Right atrium auricular region (tissue), 2 donors: ENCODE measurements at regions not wholly inside any gene's neighbourhood (a gene's known extent, or its start where the extent isn't known, plus 50 kb on each side); places are given as distances from the start of the nearest gene placed in this dataset.

Experiments
- DNase-seq: peaks from one replicate; pipeline ENCODE4 v3.0.0-alpha.2; 2019; ENCODE audit warnings: low spot score
- H3K27ac ChIP-seq, 2 donors: fragments of 200-600 bp; sonication (generic); 1 replicate in 1 of 2; 2 replicates in 1 of 2; pipeline ENCODE4 v1.5.1; 2016 to 2019
- H3K27me3 ChIP-seq, 2 donors: fragments of 200-600 bp; sonication (generic); one replicate each; pipeline versions ENCODE4 v1.5.1 to v1.6.0; 2017 to 2019
- H3K36me3 ChIP-seq: fragments of 200-600 bp; sonication (generic); one replicate; pipeline ENCODE4 v1.5.1; 2016
- H3K4me1 ChIP-seq, 2 donors: fragments of 200-600 bp; sonication (generic); one replicate each; pipeline versions ENCODE4 v1.5.1 to v1.6.0; 2017 to 2019
- H3K4me3 ChIP-seq, 2 donors: fragments of 200-600 bp; sonication (generic); 1 replicate in 1 of 2; 2 replicates in 1 of 2; pipeline ENCODE4 v1.5.1; 2017 to 2019; ENCODE audit warnings: mild to moderate bottlenecking in 1 of 2, moderate library complexity in 1 of 2
- H3K9me3 ChIP-seq, 2 donors: fragments of 200-600 bp; sonication (generic); one replicate each; pipeline ENCODE4 v1.5.1; 2019
- CTCF ChIP-seq, 2 donors: fragments of 200-600 bp; sonication (generic); IDR thresholded peaks; one replicate each; pipeline ENCODE4 v1.5.1; 2019; ENCODE audit warnings: antibody characterized with exemption in 2 of 2

DNA sequence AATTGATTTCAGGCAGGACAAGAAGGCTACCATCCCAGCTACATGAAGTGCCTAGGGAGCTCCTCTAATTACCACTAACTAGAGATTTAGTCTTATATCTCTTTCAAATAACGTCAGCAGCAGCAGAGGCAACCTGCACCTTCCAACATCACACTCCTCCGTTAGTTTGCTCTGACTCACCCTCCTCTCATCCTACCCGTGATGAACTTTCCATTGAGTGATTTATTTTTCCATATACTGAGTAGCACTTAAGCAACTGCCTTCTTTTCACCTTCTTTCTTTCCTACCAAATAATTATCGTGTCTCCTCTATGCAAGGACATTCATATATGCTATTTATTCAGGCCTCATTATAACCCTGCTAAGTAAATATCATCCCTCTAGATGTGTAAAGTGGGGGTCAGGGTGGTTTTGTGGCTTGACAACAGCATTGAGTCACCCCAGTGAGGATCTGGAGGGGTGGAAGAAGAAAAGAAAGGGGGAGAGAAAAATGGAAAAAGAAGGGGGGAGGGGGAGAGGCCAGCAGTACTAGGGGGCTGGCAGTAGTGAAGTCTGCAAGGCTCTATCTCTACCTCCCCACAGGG, 64.6 kb upstream of the CAST start:
- Histone ChIP-seq H3K4me1 (no peaks in the 10 kb centered on the region), H3K36me3 (no peaks in the 10 kb centered on the region), H3K27me3 (no peaks in the 10 kb centered on the region), H3K27ac (no peak overlapping the region), H3K4me3 (no peak overlapping the region), H3K9me3 (no peaks in the 10 kb centered on the region)
- no peak for DNase-seq
- no peak for TF ChIP-seq CTCF (IDR thresholded peaks at IDR 0.05)

GRCh38 chr5:96601200-96601599, 61.0 kb upstream of the CAST start:
- DNase-seq: no peak
- H3K4me3 ChIP-seq: no peak overlapping the region
- H3K9me3 ChIP-seq: no peaks in the 10 kb centered on the region
- no peaks in the 10 kb centered on the region for H3K27me3 ChIP-seq
- no peaks in the 10 kb centered on the region for H3K36me3 ChIP-seq
- TF ChIP-seq CTCF (IDR thresholded peaks at IDR 0.05): no peak
- H3K27ac ChIP-seq: no peak overlapping the region
- H3K4me1 ChIP-seq: no peaks in the 10 kb centered on the region

GRCh38 chr5:96601715-96602244, 60.4 kb upstream of the CAST start:
- Histone ChIP-seq H3K9me3 (no peaks in the 10 kb centered on the region), H3K4me3 (no peak overlapping the region), H3K36me3 (no peaks in the 10 kb centered on the region), H3K27me3 (no peaks in the 10 kb centered on the region), H3K27ac (no peak overlapping the region), H3K4me1 (no peaks in the 10 kb centered on the region)
- TF ChIP-seq CTCF (IDR thresholded peaks at IDR 0.05): peak; percentile 58 to 93
- DNase-seq: no peak

DNA sequence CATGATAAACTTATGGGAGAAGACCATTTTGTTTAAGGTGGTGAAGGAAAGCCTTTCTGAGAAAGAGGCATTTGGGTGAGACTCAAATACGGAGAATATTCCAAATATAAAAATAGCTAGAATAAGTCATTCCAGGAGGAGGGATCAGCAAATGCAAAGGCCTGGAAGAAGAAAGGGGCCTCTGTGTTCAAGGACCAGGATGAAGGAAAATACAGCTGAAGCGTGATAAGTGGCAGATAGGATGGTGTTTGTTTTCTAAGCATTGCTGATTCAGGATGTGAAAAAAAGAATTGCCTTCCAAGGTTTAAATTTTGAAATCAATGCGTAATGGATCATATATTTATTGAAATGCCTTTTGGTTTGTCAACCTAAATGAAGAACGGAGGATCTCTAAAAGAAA, 59.4 kb upstream of the CAST start:
- Histone ChIP-seq H3K27me3 (no peaks in the 10 kb centered on the region), H3K27ac (no peak overlapping the region), H3K36me3 (no peaks in the 10 kb centered on the region), H3K4me1 (no peaks in the 10 kb centered on the region), H3K9me3 (no peaks in the 10 kb centered on the region), H3K4me3 (no peak overlapping the region)
- DNase-seq: no peak
- TF ChIP-seq CTCF (IDR thresholded peaks at IDR 0.05): no peak

- no peak for TF ChIP-seq CTCF (IDR thresholded peaks at IDR 0.05)
- Histone ChIP-seq H3K36me3 (no peaks in the 10 kb centered on the region), H3K9me3 (no peaks in the 10 kb centered on the region), H3K4me1 (no peaks in the 10 kb centered on the region), H3K4me3 (no peak overlapping the region), H3K27ac (no peak overlapping the region), H3K27me3 (no peaks in the 10 kb centered on the region)
- no peak for DNase-seq
Measured at GRCh38 chr5:96605144-96605837, 56.9 kb upstream of the CAST start.
